HG03457 (cell line): ENCODE measurements at regions not wholly inside any gene's neighbourhood (a gene's known extent, or its start where the extent isn't known, plus 50 kb on each side); places are given as distances from the start of the nearest gene placed in this dataset.

Source experiments
- ATAC-seq: cut with Tn5 transposase; IDR thresholded peaks from one replicate; pipeline ENCODE4 v1.9.1; 2021; ENCODE audit warnings: moderate number of reproducible peaks; ENCODE audit not compliant: unreplicated experiment

DNA sequence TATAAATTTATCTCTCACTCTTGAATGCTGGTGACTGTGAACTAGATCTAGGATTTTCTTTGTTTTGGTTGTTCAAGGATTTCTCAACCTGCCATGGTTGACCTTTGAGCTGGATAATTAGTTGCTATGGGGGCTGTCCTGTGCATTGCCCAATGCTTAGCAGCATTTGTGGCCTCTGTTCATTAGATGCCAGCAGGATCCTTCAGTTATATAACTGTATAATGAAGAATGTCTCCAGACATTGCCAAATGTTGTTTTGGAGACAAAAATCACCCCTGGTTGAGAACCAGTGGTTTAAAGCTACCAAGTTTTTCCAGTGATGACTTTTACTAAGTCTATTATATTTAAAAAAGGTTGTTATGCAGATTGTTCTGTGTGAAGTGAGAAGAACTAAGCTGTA is 147.9 kb upstream of the STXBP6 start:
- no peak for ATAC-seq

DNA sequence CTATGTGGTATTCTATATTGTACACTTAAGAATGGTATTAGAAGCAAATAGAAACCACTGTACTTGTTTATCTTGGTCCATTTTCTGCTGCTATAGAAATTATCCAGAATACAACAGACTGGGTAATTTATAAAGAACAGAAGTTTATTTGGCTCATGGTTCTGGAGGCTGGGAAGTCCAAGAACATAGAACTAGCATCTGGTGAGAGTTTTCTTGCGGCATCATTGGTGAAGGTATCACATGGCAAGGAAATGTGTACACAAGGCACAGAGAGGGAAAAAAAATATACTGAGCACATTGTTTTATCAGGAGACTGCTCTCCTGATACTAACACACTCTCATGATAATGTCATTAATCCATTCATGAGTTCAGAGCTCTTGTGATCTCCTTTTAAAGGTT is 130.3 kb upstream of the STXBP6 start:
- no peak for ATAC-seq

DNA sequence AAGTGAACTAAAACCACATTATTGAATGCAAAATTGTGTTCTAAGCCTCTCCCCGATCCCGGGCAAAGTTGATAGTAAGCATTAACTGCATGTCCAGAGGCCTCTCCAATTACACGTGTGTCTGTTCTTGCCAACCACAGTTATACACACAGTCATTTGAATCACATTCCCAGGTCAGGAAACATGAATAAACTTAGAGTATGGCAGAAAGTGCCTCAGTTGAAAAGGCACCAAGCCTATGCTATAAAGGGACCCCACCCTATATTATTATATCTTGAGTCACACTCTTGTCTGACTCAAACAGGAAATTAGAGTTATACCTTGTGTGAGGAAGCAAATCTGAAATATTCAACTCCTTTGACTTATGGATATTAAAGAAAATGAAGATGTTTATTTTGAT is 128.3 kb upstream of the STXBP6 start:
- no peak for ATAC-seq

DNA sequence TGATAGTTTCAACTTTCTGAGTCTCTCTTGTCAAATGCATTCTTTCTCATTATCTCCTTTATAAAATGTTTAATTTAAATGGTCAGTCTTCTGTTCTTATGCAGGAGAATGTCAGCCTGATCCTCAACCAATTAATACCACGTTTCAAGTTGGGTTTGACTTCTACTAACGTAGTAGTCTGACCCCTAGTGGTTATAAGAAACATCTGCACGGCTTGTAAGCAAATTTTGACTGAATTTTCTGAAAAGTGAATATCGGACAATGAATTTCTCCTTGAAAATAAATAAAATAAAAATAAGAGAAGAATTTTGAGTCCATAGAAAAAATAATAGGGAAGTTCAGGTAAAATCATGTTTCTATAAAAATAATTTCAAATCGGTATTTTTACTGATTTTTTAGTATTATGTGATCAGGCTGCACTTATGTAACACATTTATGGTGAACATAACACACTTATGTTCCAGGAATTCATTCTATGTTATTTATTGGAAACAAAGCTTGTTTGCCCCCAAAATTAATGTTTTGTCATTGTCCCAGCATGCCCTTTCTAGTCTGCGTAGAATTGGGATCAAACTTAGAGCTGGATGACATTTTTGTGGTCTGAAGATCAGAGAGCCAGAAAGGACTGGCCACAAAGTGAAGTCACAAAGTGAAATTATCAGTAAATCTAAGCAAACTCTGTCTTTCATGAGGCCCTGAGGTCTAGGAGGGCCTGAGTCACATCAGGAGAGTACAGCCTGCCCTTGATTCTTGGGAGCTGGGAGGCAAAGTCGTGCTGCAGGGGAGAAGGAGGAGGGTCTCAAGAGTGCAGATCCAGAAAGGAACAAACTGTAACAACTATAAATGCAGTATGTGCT is 101.2 kb upstream of the STXBP6 start:
- no peak for ATAC-seq

DNA sequence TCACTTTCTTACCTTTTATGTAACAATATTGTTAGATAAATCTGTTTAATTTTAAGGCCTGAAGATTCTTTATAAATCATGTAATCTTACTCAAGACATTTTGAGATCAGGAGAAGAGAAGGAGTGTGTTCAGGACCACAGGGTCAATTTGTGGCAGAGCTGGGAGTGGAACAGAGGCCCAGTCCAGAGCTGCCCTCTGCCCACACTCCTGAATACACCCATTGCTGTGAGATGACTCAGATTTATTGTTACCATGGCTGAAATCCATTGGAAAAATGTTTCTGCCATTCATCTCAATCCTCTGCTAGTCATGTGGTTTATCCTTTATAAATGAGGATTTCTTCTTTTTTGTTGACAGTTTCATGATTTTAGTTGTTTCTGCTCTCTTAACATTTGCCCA is 100.5 kb upstream of the STXBP6 start:
- no peak for ATAC-seq

DNA sequence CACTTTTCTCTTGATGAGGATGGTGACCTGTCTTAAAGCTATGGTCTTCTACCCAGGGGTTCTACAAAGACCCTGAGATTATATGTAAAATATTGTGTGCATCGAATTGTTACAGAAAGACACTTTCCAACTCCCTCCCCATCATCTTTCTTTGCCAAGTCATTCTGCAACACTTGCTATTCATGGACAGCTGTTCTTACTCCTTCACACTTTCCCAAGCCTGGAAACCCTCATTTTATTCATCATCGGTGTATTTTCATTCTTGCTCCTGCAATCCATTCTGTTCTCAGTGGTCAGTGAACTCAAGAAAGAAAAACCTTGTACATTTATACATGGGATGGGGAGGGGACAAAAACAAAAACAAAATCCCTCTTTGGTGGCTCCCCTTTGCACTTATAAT is 90.5 kb upstream of the STXBP6 start:
- ATAC-seq = no peak

DNA sequence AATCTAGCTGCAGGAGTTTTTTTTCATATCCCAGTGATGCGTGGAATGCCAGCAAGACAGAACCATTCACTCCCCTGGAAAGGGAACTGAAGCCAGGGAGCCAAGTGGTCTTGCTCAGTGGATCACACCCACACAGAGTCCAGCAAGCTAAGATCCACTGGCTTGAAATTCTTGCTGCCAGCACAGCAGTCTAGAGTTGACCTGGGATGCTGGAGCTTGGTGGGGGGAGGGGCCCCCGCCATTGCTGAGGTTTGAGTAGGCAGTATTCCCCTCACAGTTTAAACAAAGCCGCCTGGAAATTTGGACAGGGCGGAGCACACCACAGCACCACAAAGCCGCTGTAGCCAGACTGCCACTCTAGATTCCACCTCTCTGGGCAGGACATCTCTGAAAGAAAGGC is 86.9 kb upstream of the STXBP6 start:
- ATAC-seq = no peak

DNA sequence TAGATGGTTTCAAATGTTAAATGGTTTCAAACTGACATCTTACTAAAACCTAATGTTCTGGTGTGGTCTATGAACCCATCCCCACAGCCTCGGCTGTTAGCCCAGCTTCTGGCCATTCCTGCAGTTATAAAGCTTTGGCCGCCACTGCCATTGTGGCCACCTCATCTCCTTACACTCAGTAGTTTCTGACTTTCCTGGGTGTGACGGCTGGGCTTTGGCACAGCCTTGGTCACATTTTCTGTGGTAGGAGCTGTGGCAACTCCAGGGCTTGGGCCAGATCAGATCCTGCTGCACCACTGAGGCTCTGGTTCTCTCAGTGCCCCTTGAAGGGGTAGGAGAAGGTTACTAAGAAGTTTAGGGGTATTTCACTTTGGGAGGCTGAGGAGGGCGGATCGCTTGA is 84.2 kb upstream of the STXBP6 start:
- no peak for ATAC-seq

DNA sequence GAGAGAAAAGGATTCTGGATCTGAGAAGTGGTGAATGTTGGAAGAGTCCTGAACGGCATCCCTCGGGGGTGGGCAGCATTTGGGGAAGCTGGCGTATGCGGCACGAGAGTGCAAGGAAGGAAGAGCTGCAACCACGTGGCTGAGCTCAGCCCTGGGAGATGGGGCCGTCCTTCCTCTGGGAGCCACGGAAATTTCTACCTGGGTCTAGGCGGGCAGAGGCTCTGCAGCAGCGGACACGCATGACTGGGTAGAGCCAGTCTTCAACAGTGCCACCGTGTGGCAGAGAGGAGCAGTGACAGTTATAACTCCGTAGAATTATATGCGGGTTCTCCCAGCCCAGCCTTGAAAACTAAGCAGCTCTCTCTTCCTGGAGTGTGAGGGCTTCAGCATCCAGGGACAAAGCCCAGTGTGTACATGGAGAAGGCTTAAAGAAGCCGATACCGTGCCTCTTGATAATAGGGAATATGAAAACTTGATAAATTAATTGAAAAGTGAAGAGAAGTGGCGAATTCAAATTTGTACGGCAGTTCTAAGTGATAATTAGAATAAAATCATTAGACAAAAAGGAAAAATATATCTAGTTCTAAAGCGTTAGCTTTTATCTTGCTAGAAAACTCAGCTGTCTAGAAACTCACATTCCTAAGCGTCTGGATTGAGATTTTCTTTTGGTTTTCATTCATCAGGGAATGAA is 82.9 kb upstream of the STXBP6 start:
- peak; percentile 90 for ATAC-seq

DNA sequence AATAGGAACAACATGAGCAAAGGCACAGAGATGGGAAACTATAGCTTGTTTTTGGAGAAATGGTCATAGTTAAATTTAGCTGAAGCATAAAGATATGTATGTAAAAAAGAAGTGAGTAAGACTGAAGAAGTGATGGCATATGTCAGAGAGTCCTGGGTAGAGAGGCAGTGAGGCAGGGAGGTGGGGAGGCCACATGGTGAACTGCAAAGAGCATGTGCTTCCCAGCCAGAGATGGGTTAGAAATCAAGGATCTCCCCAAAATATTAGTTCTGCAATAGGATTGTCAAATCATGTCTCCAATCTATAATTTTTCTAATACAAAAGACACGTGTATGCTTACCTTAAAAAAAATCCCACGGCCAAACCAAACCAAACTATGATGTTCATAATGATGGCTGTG is 82.1 kb upstream of the STXBP6 start:
- ATAC-seq = no peak

DNA sequence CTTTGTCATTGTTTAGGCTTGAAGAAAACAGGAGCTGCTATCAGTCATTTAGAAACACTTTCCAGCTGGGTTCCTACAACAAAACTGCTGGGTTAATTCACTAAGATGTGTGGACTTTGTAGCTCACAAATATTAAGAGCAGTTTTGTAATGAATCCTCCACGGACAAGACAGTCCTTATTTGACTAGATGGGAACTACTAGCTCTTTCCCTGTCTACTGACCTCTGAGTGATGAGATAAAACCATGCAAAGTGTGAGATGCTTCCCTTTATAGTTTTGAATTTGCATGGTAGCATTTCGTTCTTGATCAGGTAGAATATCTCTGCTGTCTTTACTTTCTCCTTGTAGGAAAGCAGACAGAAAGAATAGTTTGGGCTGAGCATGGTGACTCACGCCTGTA is 72.9 kb upstream of the STXBP6 start:
- no peak for ATAC-seq

DNA sequence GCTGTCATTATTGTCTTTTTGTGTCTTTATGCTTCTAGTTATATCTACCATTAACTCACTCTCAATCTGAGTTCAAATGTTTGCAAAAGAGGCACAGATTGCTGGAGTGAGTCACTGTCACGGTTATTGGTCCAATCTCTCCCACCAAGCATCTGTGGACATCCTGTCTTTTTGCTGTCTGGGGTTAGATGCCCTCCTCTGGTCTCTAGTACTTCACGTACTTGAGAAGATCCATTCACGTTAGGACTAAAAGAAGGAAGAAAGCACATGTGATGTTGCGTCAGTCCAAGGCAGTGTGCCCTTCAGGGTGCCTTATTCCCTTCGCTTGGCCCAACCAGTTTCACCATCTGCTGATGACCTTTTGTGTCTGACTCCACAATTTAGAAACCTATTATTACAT is 72.3 kb upstream of the STXBP6 start:
- ATAC-seq = no peak

DNA sequence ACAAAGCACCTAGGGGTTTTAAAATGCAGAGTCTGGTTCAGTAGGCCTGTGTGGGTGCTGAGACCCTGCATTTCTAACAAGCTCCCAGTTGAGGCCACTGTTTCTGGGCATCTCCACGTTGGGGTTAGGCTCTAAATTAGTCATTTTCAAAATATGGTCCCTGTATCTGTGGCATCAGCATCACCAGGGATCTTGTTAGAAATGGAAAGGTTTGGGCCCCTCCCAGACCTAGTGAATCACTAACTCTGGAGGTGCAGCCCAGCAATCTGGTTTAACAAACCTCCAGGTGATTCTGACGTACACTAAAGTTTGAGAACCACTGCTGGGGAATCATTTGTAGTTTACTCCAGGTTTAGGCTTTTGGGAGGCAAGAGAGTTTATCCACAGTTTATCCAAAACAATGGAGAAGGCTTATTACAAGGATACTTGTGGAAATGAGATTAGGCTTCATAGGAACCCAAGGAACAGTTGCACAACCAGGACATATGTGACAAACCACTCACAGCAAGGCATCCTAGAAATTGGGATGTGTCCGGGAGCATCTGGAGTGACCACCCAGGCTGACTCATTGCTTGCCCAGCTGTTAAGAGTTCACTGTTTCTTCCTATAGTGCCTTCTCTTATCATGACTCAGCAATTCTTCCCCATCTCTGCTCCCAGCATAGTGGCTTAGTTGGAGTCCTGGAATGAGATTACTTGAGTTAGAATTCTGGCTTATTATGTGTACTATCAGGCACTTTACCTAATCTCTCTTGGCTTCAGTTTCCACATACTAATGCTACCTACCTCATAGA is 71.6 kb upstream of the STXBP6 start:
- ATAC-seq = no peak

DNA sequence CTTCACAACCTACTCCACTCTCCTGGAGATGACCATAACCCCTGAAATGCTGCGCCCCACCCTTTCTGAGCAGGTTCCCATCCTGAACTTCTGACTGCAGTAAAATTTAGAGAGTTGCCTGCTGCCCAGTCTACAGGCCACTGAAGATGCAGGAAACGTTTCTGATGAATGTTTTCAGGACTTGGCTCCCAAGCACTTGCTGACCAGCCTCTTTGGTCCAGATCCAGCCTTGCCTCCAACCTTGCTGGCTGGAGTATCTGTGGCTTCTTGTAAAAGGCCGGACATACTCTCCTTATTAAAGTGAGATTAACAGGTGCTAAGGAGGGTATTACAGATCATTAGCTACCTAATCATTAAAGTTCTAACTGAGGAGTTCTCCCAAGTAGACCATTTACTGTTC is 70.3 kb upstream of the STXBP6 start:
- no peak for ATAC-seq

DNA sequence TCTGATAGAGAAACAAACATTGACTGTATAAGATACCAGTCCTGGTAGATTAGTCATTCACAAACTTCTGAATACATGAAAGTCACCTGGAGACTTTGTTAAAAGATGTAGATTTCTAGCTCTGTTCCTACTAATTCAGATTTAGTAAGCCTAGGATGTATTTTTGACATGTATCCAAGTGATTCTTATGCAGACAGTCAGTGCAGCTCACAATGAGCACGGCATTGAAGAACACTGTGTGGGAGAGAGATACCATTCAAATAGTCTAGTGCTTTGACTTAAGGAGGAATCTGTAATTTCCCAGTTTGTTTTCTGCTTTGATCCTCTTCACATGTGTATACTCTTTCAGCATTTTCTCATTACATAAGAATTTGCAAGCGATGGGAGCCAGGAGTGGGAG is 68.7 kb upstream of the STXBP6 start:
- ATAC-seq = no peak

DNA sequence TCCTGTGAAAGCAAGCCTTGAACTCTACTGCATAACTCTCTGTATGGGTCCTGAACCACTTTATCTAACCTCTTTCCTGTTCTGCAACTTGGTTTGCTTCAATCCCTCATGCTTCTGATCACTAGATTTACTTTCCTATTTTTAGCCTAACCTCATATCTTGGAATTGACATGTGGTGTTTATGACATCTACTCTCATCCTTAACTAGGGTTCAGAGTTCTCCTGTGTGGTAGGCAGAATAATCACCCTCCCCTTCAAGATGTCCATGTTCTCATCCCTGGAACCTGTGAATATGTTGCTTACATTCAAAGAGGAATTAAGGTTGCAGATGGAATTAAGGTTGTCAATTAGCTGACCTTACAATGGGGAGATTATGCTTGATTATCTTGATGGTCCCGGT is 67.4 kb upstream of the STXBP6 start:
- ATAC-seq = no peak

DNA sequence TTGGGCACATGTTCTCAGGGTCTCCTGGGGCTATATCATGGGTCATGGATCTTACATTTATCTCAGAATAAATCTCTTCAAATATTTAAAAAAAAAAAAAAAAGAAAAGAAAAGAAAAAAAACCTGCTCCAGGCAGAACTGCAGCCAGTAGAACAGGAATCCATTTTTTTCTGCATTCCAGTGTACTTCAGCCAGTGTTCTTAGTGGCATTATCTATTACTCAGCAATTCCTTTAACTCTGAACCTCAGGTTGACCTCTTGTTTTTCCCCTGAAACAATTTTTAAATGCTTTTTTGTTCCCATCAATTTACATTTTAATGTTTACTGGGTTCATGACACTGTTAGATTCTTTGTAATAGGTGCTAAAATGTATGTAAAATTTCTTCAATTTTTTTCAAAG is 66.7 kb upstream of the STXBP6 start:
- no peak for ATAC-seq

DNA sequence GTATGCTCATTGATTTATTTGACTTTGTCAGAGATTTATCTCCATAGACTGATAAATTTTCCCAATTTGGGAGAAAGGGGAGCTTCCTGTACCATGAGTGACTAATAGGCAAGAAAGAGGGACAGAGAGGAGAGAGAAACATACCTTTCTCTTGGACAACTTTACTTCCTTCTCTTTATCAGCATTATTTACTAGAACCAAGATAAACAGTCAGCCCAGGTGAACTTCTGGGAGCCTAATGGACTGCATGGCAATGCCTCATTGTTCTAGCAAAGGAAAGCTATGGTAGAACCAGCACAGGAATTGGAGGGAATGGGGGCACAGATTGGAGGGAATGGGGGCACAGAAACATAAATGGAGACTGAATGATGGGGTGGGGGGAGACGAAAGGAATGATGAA is 63.4 kb upstream of the STXBP6 start:
- no peak for ATAC-seq

DNA sequence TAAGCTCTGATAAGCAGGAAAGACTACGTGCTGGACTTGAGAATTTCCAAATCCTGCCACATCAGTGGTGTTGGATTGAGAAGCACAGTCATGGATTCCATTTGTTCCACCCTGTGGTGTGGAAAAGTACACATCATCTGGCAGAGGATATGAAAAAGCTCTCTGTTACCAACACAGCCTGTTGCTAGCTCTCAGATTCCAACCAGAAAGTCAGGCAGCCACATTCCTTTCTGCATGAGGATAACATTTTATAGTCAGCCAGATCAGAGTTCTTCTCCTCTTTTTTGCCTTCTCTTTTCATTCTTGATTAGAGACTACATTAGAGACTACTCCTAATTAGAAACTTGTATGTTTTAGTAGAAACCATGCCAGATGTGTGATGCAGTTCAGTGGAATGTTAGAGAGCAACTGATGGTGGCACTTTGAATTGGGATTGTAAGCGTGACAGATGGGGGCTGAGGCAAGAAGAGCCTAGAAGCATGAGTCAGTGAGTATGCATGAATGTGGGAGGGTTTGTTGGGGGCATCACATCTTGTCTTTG is 61.2 kb upstream of the STXBP6 start:
- no peak for ATAC-seq

DNA sequence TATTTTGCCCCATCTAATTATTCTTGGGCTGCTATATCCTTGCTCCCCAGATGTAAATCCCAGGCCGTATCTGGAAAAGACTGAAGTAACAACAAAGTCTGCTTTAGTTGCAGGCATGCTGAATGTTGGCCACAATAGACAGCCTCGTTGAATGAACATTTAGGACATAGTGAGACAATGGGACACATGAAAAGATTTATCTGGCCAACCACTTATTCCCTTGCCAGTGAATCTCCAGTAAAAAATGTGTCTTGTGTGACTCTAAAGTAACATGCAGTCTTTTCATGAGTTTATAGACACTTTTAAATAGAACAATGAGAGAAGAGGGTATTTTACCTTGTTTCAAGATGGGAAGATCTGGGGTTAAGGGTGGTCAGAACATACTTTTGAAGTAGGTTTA is 60.2 kb upstream of the STXBP6 start:
- ATAC-seq = no peak

DNA sequence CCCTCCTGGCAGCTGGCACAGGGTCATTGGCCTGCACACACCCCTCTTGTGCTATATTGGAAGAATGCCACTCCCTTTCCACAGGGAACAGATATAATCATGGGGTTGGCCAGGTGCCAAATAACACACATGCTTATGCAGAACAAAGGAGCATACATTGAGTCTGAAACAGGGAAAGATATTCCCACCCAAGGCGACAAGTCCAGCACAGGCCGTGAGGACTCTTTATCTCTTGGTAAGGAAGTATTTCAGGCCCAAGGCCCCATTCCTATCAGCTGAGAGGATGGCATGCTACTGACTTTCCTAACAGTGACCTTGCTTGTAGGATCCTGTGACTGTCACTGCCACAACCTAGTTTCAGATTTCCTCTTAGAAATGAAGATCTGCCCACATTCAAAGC is 59.0 kb upstream of the STXBP6 start:
- ATAC-seq = no peak

DNA sequence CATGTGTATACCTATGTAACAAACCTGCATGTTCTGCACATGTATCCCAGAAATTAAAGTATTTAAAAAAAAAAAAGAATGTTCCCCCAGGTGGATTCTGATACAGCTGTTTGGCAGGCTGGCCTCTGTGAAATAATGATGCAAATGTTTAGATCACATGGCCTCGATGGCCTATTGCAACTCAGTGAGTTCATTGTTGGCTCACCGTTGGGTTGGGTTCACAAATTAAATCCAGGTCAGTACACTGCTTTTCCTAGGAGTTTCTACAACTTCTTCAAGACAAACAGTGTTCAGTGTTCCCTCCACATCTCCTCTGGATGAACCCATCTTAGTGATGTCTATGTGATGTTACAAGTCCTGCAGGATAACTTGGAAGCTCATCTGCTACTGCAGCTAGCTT is 58.3 kb upstream of the STXBP6 start:
- ATAC-seq = no peak
